ENCODE measurements at regions not wholly inside any gene's neighbourhood (a gene's known extent, or its start where the extent isn't known, plus 50 kb on each side); places are given as distances from the start of the nearest gene placed in this dataset.
A peak's percentile ranks its signal among the peaks of the same experiment; 100 is the strongest.

DNA sequence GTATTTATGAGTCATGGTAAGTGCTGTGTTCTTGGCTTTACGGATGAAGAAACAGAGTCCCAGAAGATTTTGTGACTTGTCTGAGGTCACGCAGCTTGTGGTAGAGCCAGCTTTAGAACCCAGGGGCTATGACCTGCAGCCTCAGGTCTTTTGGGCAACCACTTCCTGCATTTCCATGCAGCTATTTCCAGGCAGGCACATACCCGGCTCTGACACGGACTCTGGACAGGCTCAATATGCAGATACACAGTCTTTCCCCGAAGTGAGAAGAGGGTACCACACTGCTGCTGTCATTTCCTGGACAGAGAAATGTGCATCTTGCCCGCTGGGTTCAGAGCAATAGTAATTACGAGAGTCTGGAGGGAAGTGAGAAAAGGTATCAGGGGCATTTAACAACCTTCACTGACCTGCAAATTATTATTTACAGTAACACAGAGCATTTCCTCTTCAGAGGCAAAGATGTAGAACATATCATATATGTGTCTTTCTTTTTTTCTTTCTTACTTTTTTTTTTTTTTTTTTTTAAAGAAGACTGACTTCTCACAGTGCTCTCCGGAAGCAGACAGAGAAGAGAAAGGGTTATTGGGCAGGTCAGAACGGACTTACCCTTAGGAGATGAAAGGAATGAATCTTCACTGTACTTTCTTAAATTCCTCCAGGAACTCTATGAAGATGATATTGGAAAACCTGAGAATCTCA is 185.1 kb downstream of the CLIC5 start:
- Histone ChIP-seq H3K27ac (ENCODE audit: low read depth, low read length) (no peak overlapping the region), H3K4me1 (ENCODE audit: control insufficient read depth in 3 of 3, insufficient read depth in 3 of 3, low read length in 3 of 3) (no peaks in the 10 kb centered on the region), H3K4me3 (ENCODE audit: low read length in 3 of 3) (no peak overlapping the region), H3K9me3 (ENCODE audit: control insufficient read depth in 3 of 3, low read length in 3 of 3) (no peaks in the 10 kb centered on the region), H3K36me3 (ENCODE audit: control insufficient read depth in 3 of 3, insufficient read depth in 3 of 3, low read length in 3 of 3) (no peaks in the 10 kb centered on the region), H3K27me3 (ENCODE audit: control insufficient read depth in 3 of 3, insufficient read depth in 3 of 3, low read length in 3 of 3) (no peaks in the 10 kb centered on the region), H3K9ac (ENCODE audit: low read depth in 1 of 3, low read length in 3 of 3) (no peak overlapping the region)

DNA sequence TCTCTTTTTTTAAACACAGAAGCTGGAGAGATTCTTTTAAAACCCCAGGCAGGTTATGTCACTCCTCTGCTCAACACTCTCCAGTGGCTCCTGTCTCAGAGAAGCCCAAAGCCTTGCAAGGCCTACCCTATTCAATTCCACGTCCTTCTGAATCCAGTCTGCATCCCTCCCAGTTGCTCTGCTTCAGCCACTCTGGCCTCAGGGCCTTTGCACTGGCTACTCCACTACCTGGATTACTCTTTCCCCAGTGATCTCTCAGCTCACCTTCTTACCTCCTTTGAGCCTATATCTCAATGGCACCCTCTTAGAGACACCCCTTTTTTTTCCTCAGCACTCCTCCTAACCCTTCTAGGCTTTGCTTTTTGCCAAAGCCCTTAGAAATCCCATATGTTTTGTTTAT is 185.8 kb downstream of the CLIC5 start:
- no peak overlapping the region for H3K27ac ChIP-seq (ENCODE audit: low read depth, low read length)
- no peak overlapping the region for H3K9ac ChIP-seq (ENCODE audit: low read depth in 1 of 3, low read length in 3 of 3)
- H3K36me3 ChIP-seq (ENCODE audit: control insufficient read depth in 3 of 3, insufficient read depth in 3 of 3, low read length in 3 of 3): no peaks in the 10 kb centered on the region
- H3K4me3 ChIP-seq (ENCODE audit: low read length in 3 of 3): no peak overlapping the region
- H3K9me3 ChIP-seq (ENCODE audit: control insufficient read depth in 3 of 3, low read length in 3 of 3): no peaks in the 10 kb centered on the region
- no peaks in the 10 kb centered on the region for H3K4me1 ChIP-seq (ENCODE audit: control insufficient read depth in 3 of 3, insufficient read depth in 3 of 3, low read length in 3 of 3)
- H3K27me3 ChIP-seq (ENCODE audit: control insufficient read depth in 3 of 3, insufficient read depth in 3 of 3, low read length in 3 of 3): no peaks in the 10 kb centered on the region

DNA sequence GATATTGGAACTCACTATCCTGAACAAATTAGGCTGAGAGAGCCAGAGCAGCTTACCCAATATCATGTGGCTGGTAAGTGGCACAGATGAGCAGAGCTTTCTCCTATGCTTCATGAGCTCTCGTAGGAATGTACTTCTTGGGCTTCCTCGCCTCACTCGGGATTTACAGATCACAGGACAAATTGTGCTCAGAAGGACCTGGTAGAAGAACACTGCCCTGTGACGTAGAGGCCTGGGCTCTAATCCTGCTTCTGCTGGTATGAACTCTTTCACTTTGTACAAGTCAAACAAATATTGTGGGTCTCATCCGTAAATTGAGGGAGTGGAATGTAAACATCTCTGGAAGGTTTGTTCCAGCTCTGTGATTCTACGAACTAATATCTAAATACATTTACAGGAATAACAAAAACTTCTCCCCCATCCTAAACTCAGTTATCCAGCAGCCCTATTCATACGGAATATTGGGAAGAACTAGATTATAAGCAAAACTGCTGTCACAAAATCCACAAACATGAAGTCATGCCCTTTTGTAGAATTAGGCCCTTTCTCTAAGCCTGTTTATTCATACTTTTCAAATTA is 187.6 kb downstream of the CLIC5 start:
- Histone ChIP-seq H3K4me1 (ENCODE audit: control insufficient read depth in 3 of 3, insufficient read depth in 3 of 3, low read length in 3 of 3) (no peaks in the 10 kb centered on the region), H3K27me3 (ENCODE audit: control insufficient read depth in 3 of 3, insufficient read depth in 3 of 3, low read length in 3 of 3) (no peaks in the 10 kb centered on the region), H3K4me3 (ENCODE audit: low read length in 3 of 3) (no peak overlapping the region), H3K9me3 (ENCODE audit: control insufficient read depth in 3 of 3, low read length in 3 of 3) (no peaks in the 10 kb centered on the region), H3K36me3 (ENCODE audit: control insufficient read depth in 3 of 3, insufficient read depth in 3 of 3, low read length in 3 of 3) (no peaks in the 10 kb centered on the region), H3K9ac (ENCODE audit: low read depth in 1 of 3, low read length in 3 of 3) (no peak overlapping the region), H3K27ac (ENCODE audit: low read depth, low read length) (no peak overlapping the region)

- Histone ChIP-seq H3K36me3 (ENCODE audit: control insufficient read depth in 3 of 3, insufficient read depth in 3 of 3, low read length in 3 of 3) (no peaks in the 10 kb centered on the region), H3K4me3 (ENCODE audit: low read length in 3 of 3) (no peak overlapping the region)
Observed at GRCh38 chr6:45822873-45823272, 192.8 kb downstream of the CLIC5 start.

GRCh38 chr6:45822246-45822812 is 193.3 kb downstream of the CLIC5 start:
- H3K4me3 ChIP-seq (ENCODE audit: low read length in 3 of 3): no peak overlapping the region
- no peaks in the 10 kb centered on the region for H3K9me3 ChIP-seq (ENCODE audit: control insufficient read depth in 3 of 3, low read length in 3 of 3)
- H3K27ac ChIP-seq (ENCODE audit: low read depth, low read length): no peak overlapping the region
- H3K36me3 ChIP-seq (ENCODE audit: control insufficient read depth in 3 of 3, insufficient read depth in 3 of 3, low read length in 3 of 3): no peaks in the 10 kb centered on the region
- no peak overlapping the region for H3K9ac ChIP-seq (ENCODE audit: low read depth in 1 of 3, low read length in 3 of 3)
- H3K27me3 ChIP-seq (ENCODE audit: control insufficient read depth in 3 of 3, insufficient read depth in 3 of 3, low read length in 3 of 3): no peaks in the 10 kb centered on the region
- no peaks in the 10 kb centered on the region for H3K4me1 ChIP-seq (ENCODE audit: control insufficient read depth in 3 of 3, insufficient read depth in 3 of 3, low read length in 3 of 3)

More at GRCh38 chr6:45822873-45823272, 192.8 kb downstream of the CLIC5 start:
- no peaks in the 10 kb centered on the region for H3K9me3 ChIP-seq (ENCODE audit: control insufficient read depth in 3 of 3, low read length in 3 of 3)
- no peak overlapping the region for H3K27ac ChIP-seq (ENCODE audit: low read depth, low read length)
- H3K4me1 ChIP-seq (ENCODE audit: control insufficient read depth in 3 of 3, insufficient read depth in 3 of 3, low read length in 3 of 3): no peaks in the 10 kb centered on the region
- no peak overlapping the region for H3K9ac ChIP-seq (ENCODE audit: low read depth in 1 of 3, low read length in 3 of 3)
- no peaks in the 10 kb centered on the region for H3K27me3 ChIP-seq (ENCODE audit: control insufficient read depth in 3 of 3, insufficient read depth in 3 of 3, low read length in 3 of 3)

DNA sequence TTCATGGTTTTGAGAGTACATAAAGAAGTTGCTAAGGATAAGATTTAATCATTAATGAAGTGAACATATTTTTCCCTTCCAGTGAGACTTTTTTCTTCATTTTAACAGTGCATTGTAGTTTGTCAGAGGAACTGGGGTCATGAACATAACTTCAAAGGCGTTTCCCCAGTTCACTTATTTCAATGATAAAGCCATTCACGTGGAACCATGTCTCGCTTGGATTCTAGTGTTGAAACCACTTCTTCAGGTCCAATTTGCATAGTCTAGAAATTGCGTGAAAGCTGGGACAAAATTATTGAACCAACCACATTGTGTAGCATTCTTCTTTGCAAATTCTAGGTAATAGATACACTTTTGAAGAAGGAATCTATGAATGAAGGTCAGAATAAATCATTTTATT is 197.0 kb downstream of the CLIC5 start:
- Histone ChIP-seq H3K9me3 (ENCODE audit: control insufficient read depth in 3 of 3, low read length in 3 of 3) (no peaks in the 10 kb centered on the region), H3K4me1 (ENCODE audit: control insufficient read depth in 3 of 3, insufficient read depth in 3 of 3, low read length in 3 of 3) (peaks cover 0 to 5% (median 0%) of the 10 kb centered on the region in 3 donors), H3K36me3 (ENCODE audit: control insufficient read depth in 3 of 3, insufficient read depth in 3 of 3, low read length in 3 of 3) (no peaks in the 10 kb centered on the region), H3K9ac (ENCODE audit: low read depth in 1 of 3, low read length in 3 of 3) (no peak overlapping the region), H3K27ac (ENCODE audit: low read depth, low read length) (no peak overlapping the region), H3K4me3 (ENCODE audit: low read length in 3 of 3) (no peak overlapping the region), H3K27me3 (ENCODE audit: control insufficient read depth in 3 of 3, insufficient read depth in 3 of 3, low read length in 3 of 3) (no peaks in the 10 kb centered on the region)

- Histone ChIP-seq H3K4me3 (ENCODE audit: low read length in 3 of 3) (no peak overlapping the region), H3K9ac (ENCODE audit: low read depth in 1 of 3, low read length in 3 of 3) (no peak overlapping the region), H3K4me1 (ENCODE audit: control insufficient read depth in 3 of 3, insufficient read depth in 3 of 3, low read length in 3 of 3) (peaks cover 0 to 10% (median 7%) of the 10 kb centered on the region in 3 donors), H3K36me3 (ENCODE audit: control insufficient read depth in 3 of 3, insufficient read depth in 3 of 3, low read length in 3 of 3) (no peaks in the 10 kb centered on the region), H3K27ac (ENCODE audit: low read depth, low read length) (no peak overlapping the region), H3K27me3 (ENCODE audit: control insufficient read depth in 3 of 3, insufficient read depth in 3 of 3, low read length in 3 of 3) (no peaks in the 10 kb centered on the region), H3K9me3 (ENCODE audit: control insufficient read depth in 3 of 3, low read length in 3 of 3) (no peaks in the 10 kb centered on the region)
Observed at GRCh38 chr6:45816674-45817297, 198.9 kb downstream of the CLIC5 start.

GRCh38 chr6:45815466-45816125 is 200.1 kb downstream of the CLIC5 start:
- H3K27me3 ChIP-seq (ENCODE audit: control insufficient read depth in 3 of 3, insufficient read depth in 3 of 3, low read length in 3 of 3): peaks cover 0 to 3% (median 0%) of the 10 kb centered on the region in 3 donors
- peaks cover 0 to 10% (median 7%) of the 10 kb centered on the region in 3 donors for H3K4me1 ChIP-seq (ENCODE audit: control insufficient read depth in 3 of 3, insufficient read depth in 3 of 3, low read length in 3 of 3)
- no peak overlapping the region for H3K27ac ChIP-seq (ENCODE audit: low read depth, low read length)
- H3K4me3 ChIP-seq (ENCODE audit: low read length in 3 of 3): peak overlapping the region in 2 of 3 donors; percentile 3 to 11
- H3K36me3 ChIP-seq (ENCODE audit: control insufficient read depth in 3 of 3, insufficient read depth in 3 of 3, low read length in 3 of 3): no peaks in the 10 kb centered on the region
- no peaks in the 10 kb centered on the region for H3K9me3 ChIP-seq (ENCODE audit: control insufficient read depth in 3 of 3, low read length in 3 of 3)
- no peak overlapping the region for H3K9ac ChIP-seq (ENCODE audit: low read depth in 1 of 3, low read length in 3 of 3)

- no peak overlapping the region for H3K9ac ChIP-seq (ENCODE audit: low read depth in 1 of 3, low read length in 3 of 3)
- H3K4me1 ChIP-seq (ENCODE audit: control insufficient read depth in 3 of 3, insufficient read depth in 3 of 3, low read length in 3 of 3): peaks cover 0 to 10% (median 7%) of the 10 kb centered on the region in 3 donors
- H3K36me3 ChIP-seq (ENCODE audit: control insufficient read depth in 3 of 3, insufficient read depth in 3 of 3, low read length in 3 of 3): no peaks in the 10 kb centered on the region
- no peak overlapping the region for H3K27ac ChIP-seq (ENCODE audit: low read depth, low read length)
- H3K4me3 ChIP-seq (ENCODE audit: low read length in 3 of 3): no peak overlapping the region
- H3K9me3 ChIP-seq (ENCODE audit: control insufficient read depth in 3 of 3, low read length in 3 of 3): no peaks in the 10 kb centered on the region
- H3K27me3 ChIP-seq (ENCODE audit: control insufficient read depth in 3 of 3, insufficient read depth in 3 of 3, low read length in 3 of 3): peaks cover 0 to 3% (median 0%) of the 10 kb centered on the region in 3 donors
Observed at GRCh38 chr6:45814772-45815171, 200.9 kb downstream of the CLIC5 start.

All from skeletal muscle tissue (tissue), 3 donors.